ENCODE measurements at regions not wholly inside any gene's neighbourhood (a gene's known extent, or its start where the extent isn't known, plus 50 kb on each side); places are given as distances from the start of the nearest gene placed in this dataset.

GRCh38 chr10:110413903-110414547, 83.7 kb upstream of the DUSP5 start:
- H3K9ac ChIP-seq (ENCODE audit: control insufficient read depth, insufficient read depth, low read length): peak overlapping the region; percentile 56
- H2AFZ ChIP-seq (ENCODE audit: control insufficient read depth, low read depth, low read length): peak overlapping the region; percentile 24
- peaks cover 75% of the 10 kb centered on the region for H3K4me1 ChIP-seq (ENCODE audit: control insufficient read depth, insufficient read depth, low read length)
- peak overlapping the region; percentile 83 for H3K4me2 ChIP-seq (ENCODE audit: control insufficient read depth, insufficient read depth)
- CTCF ChIA-PET: interaction anchor here (0.6 to 8.7 kb wide), 13 partner anchors 12 to 94 kb away, joined by 3 to 124 read pairs (median 4); partner anchors contain the start of gene DUSP5
- DNase-seq (ENCODE audit: low read depth, low spot score) (no peak), FAIRE-seq (no peak), ATAC-seq (peak; percentile 36)
- RAD21 ChIA-PET (ENCODE audit: unreplicated experiment): interaction anchor here (0.8 to 14.4 kb wide), 25 partner anchors 8 to 133 kb away, joined by 3 to 241 read pairs (median 6); partner anchors contain the start of gene DUSP5
- H3K36me3 ChIP-seq (ENCODE audit: control insufficient read depth in 2 of 2, insufficient read depth in 2 of 2, low read length in 1 of 2): no peaks in the 10 kb centered on the region
- SMC1A ChIA-PET (ENCODE audit: uncharacterized antibody, unreplicated experiment): interaction anchor here (0.6 to 13.3 kb wide), 22 partner anchors 8 to 185 kb away, joined by 3 to 283 read pairs (median 8); partner anchors contain the start of gene DUSP5
- H3K4me3 ChIP-seq: no peak overlapping the region
- intact Hi-C loops (cut with micrococcal nuclease; ENCODE audit: unreplicated experiment): loop anchor here (1.0 to 2.0 kb wide), 8 partner anchors 12 to 133 kb away; partner anchors contain the start of gene DUSP5
- POLR2A ChIA-PET: interaction anchor here (0.5 to 11.9 kb wide), 11 partner anchors 15 to 368 kb away, joined by 3 to 117 read pairs (median 4); no protein-coding TSS in a partner anchor
- 30% methylated on average over 11 of the region's 11 CpGs for WGBS (ENCODE audit: insufficient coverage, insufficient replicate concordance, low lambda C conversion rate, missing lambda C conversion rate)
- no peaks in the 10 kb centered on the region for H3K27me3 ChIP-seq (replicated peaks in 1 of 2; ENCODE audit: control insufficient read depth in 2 of 2, insufficient read depth in 2 of 2, low read length in 1 of 2)
- TSS peak; percentile 47 for BruUV-seq (replicated peaks)
- in situ Hi-C loops (cut with MboI): loop anchor here (5.0 kb wide), 1 partner anchor 57 kb away; no protein-coding TSS in a partner anchor
- no peaks in the 10 kb centered on the region for H3K79me2 ChIP-seq (ENCODE audit: control insufficient read depth, insufficient read depth, low read length)
- peak overlapping the region; percentile 93 for H3K27ac ChIP-seq (ENCODE audit: control insufficient read depth, insufficient read depth)
- peaks cover 2% of the 10 kb centered on the region; the same call in 1 of the 3 replicates for H3K9me3 ChIP-seq (replicated peaks; ENCODE audit: control insufficient read depth, insufficient read depth, low read length)
- H4K20me1 ChIP-seq (ENCODE audit: control insufficient read depth, insufficient read depth): no peaks in the 10 kb centered on the region
- TF ChIP-seq ZNF384 (IDR thresholded peaks at IDR 0.05; ENCODE audit: borderline replicate concordance, low read depth, low read length) (no peak), GATAD2B (conservative IDR thresholded peaks at IDR 0.05; ENCODE audit: low read depth) (no peak), IRF5 (IDR thresholded peaks at IDR 0.05; ENCODE audit: borderline replicate concordance) (no peak), NR2F1 (conservative IDR thresholded peaks at IDR 0.05) (no peak), RB1 (IDR thresholded peaks at IDR 0.05; ENCODE audit: borderline replicate concordance) (no peak), RAD51 (IDR thresholded peaks at IDR 0.05) (no peak; the same call in 1 of the 2 replicates), LARP7 (IDR thresholded peaks at IDR 0.05) (peak; percentile 22; the same call in 1 of the 2 replicates), ATF7 (IDR thresholded peaks at IDR 0.05; ENCODE audit: low read depth) (no peak), SIN3A (IDR thresholded peaks at IDR 0.05; ENCODE audit: low read depth, low read length) (no peak), SMARCA5 (IDR thresholded peaks at IDR 0.05) (0 out of 2 replicates have a peak, but pooled peaks have one; percentile 46), POLR2AphosphoS5 (IDR thresholded peaks at IDR 0.05; ENCODE audit: low read length) (0 out of 2 replicates have a peak, but pooled peaks have one; percentile 34), E4F1 (IDR thresholded peaks at IDR 0.05; ENCODE audit: borderline replicate concordance, partially characterized antibody) (no peak), ZNF217 (IDR thresholded peaks at IDR 0.05) (no peak), ESRRA (IDR thresholded peaks at IDR 0.05; ENCODE audit: low read length) (no peak), MEF2B (IDR thresholded peaks at IDR 0.05; ENCODE audit: partially characterized antibody, poor library complexity, severe bottlenecking) (no peak), KAT2A (conservative IDR thresholded peaks at IDR 0.05; ENCODE audit: control insufficient read depth, low read depth, low read length) (no peak), POLR2AphosphoS2 (IDR thresholded peaks at IDR 0.05; ENCODE audit: low read depth, low read length) (no peak)
- TF ChIP-seq, protein P1, sequence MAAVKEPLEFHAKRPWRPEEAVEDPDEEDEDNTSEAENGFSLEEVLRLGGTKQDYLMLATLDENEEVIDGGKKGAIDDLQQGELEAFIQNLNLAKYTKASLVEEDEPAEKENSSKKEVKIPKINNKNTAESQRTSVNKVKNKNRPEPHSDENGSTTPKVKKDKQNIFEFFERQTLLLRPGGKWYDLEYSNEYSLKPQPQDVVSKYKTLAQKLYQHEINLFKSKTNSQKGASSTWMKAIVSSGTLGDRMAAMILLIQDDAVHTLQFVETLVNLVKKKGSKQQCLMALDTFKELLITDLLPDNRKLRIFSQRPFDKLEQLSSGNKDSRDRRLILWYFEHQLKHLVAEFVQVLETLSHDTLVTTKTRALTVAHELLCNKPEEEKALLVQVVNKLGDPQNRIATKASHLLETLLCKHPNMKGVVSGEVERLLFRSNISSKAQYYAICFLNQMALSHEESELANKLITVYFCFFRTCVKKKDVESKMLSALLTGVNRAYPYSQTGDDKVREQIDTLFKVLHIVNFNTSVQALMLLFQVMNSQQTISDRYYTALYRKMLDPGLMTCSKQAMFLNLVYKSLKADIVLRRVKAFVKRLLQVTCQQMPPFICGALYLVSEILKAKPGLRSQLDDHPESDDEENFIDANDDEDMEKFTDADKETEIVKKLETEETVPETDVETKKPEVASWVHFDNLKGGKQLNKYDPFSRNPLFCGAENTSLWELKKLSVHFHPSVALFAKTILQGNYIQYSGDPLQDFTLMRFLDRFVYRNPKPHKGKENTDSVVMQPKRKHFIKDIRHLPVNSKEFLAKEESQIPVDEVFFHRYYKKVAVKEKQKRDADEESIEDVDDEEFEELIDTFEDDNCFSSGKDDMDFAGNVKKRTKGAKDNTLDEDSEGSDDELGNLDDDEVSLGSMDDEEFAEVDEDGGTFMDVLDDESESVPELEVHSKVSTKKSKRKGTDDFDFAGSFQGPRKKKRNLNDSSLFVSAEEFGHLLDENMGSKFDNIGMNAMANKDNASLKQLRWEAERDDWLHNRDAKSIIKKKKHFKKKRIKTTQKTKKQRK (IDR thresholded peaks at IDR 0.05; ENCODE audit: low read depth, low read length): no peak
